ENCODE measurements at regions not wholly inside any gene's neighbourhood (a gene's known extent, or its start where the extent isn't known, plus 50 kb on each side); places are given as distances from the start of the nearest gene placed in this dataset.
"Not testable (repeated sequence)": the region's sequence is repeated elsewhere in the genome, so short reads cannot be mapped to it uniquely, and the experiment has no call there.

- DNase-seq (ENCODE audit: low read depth in 2 of 2, low spot score in 1 of 2), result no peak
Measured at GRCh38 chr10:4243651-4244050, 458.6 kb upstream of the KLF6 start.

GRCh38 chr10:4243169-4243568, 458.2 kb upstream of the KLF6 start:
- DNase-seq (ENCODE audit: low read depth in 2 of 2, low spot score in 1 of 2), result no peak

GRCh38 chr10:4242561-4243035, 457.6 kb upstream of the KLF6 start:
- DNase-seq (ENCODE audit: low read depth in 2 of 2, low spot score in 1 of 2), result no peak

- DNase-seq (ENCODE audit: low read depth in 2 of 2, low spot score in 1 of 2), result no peak
Measured at GRCh38 chr10:4241724-4242345, 456.8 kb upstream of the KLF6 start.

- no peak for DNase-seq (ENCODE audit: low read depth in 2 of 2, low spot score in 1 of 2)
Measured at GRCh38 chr10:4240608-4241197, 455.7 kb upstream of the KLF6 start.

GRCh38 chr10:4239186-4239585, 454.2 kb upstream of the KLF6 start:
- DNase-seq (ENCODE audit: low read depth in 2 of 2, low spot score in 1 of 2), result no peak

GRCh38 chr10:4236905-4237304, 451.9 kb upstream of the KLF6 start:
- DNase-seq (ENCODE audit: low read depth in 2 of 2, low spot score in 1 of 2), result not testable (repeated sequence)

GRCh38 chr10:4234661-4235060, 449.7 kb upstream of the KLF6 start:
- DNase-seq (ENCODE audit: low read depth in 2 of 2, low spot score in 1 of 2), result peak; percentile 5 to 45

GRCh38 chr10:4231439-4231838, 446.4 kb upstream of the KLF6 start:
- no peak for DNase-seq (ENCODE audit: low read depth in 2 of 2, low spot score in 1 of 2)

GRCh38 chr10:4230036-4230435, 445.0 kb upstream of the KLF6 start:
- DNase-seq (ENCODE audit: low read depth in 2 of 2, low spot score in 1 of 2), result no peak

GRCh38 chr10:4229106-4229505, 444.1 kb upstream of the KLF6 start:
- no peak for DNase-seq (ENCODE audit: low read depth in 2 of 2, low spot score in 1 of 2)

- no peak for DNase-seq (ENCODE audit: low read depth in 2 of 2, low spot score in 1 of 2)
Measured at GRCh38 chr10:4227586-4227985, 442.6 kb upstream of the KLF6 start.

GRCh38 chr10:4226941-4227540, 442.0 kb upstream of the KLF6 start:
- no peak for DNase-seq (ENCODE audit: low read depth in 2 of 2, low spot score in 1 of 2)

GRCh38 chr10:4224178-4224577, 439.2 kb upstream of the KLF6 start:
- DNase-seq (ENCODE audit: low read depth in 2 of 2, low spot score in 1 of 2), result no peak

GRCh38 chr10:4221310-4221709, 436.3 kb upstream of the KLF6 start:
- DNase-seq (ENCODE audit: low read depth in 2 of 2, low spot score in 1 of 2), result not testable (repeated sequence)

- DNase-seq (ENCODE audit: low read depth in 2 of 2, low spot score in 1 of 2), result no peak
Measured at GRCh38 chr10:4219901-4220300, 434.9 kb upstream of the KLF6 start.

GRCh38 chr10:4217653-4218052, 432.6 kb upstream of the KLF6 start:
- DNase-seq (ENCODE audit: low read depth in 2 of 2, low spot score in 1 of 2), result no peak

- DNase-seq (ENCODE audit: low read depth in 2 of 2, low spot score in 1 of 2), result no peak
Measured at GRCh38 chr10:4217187-4217586, 432.2 kb upstream of the KLF6 start.

- DNase-seq (ENCODE audit: low read depth in 2 of 2, low spot score in 1 of 2), result no peak
Measured at GRCh38 chr10:4216726-4217125, 431.7 kb upstream of the KLF6 start.

- DNase-seq (ENCODE audit: low read depth in 2 of 2, low spot score in 1 of 2), result no peak
Measured at GRCh38 chr10:4215963-4216575, 431.1 kb upstream of the KLF6 start.

GRCh38 chr10:4215485-4215884, 430.5 kb upstream of the KLF6 start:
- no peak for DNase-seq (ENCODE audit: low read depth in 2 of 2, low spot score in 1 of 2)

GRCh38 chr10:4214908-4215307, 429.9 kb upstream of the KLF6 start:
- no peak for DNase-seq (ENCODE audit: low read depth in 2 of 2, low spot score in 1 of 2)

All from stimulated activated CD8-positive, alpha-beta memory T cell treated with anti-CD3 and anti-CD28 coated beads, Interleukin-4, amount 100 ng/mL, for 4 hours (primary cell).